ENCODE measurements at regions not wholly inside any gene's neighbourhood (a gene's known extent, or its start where the extent isn't known, plus 50 kb on each side); places are given as distances from the start of the nearest gene placed in this dataset.
A peak's percentile ranks its signal among the peaks of the same experiment; 100 is the strongest.
"Not testable (repeated sequence)": the region's sequence is repeated elsewhere in the genome, so short reads cannot be mapped to it uniquely, and the experiment has no call there.

DNA sequence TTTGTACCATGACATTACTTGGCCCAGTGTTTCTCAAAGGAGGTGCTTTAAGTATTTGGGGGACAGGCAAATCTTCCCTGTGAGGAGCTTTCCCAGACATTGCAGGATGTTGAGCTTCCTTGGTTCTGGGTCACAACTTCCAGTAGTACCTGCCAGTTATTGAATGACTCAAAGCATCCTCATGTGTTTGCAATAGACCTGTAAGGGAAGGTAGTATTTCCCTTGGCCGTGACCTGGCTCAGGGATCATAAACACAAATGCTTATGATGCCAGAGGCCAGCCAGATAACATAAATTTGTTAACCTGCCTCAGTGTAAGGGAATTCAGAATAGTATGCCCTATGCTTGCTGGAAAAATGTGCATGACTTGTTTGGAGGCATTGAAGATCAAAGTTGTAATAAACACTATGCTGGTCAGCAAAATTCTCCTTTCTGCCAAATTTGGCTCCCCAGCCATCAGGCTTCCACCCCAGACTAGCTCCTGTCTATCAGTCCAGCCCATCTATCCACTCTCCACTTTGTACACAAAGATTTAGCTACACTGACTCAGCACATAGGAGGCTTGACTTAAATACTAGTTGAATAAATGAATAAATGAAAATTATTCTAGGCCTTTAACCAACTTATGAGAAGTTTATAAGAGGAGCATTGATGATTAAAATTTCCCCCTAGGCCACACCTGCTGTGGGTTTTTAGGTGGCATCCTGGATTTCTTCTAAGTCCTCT is 102.0 kb upstream of the EFEMP1 start:
- DNase-seq = no peak

DNA sequence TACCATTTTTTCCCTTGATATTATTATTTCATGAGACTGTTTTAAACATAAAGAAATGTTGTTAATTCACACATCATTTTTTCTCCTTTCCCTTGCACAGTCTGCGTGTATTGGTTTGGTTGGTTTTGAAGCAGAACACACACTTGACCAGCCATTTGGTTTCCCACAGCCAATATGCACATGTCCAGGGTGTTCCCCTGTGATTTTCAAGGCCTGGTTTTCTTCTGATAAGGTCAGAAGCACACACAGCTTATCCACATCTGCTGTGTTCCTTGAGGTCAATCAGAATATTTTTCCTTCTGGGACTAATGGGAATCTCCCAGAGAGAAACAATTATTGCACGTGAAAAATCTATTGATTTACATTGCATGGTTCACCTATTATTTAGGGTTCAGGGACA is 103.2 kb upstream of the EFEMP1 start:
- no peak for DNase-seq

DNA sequence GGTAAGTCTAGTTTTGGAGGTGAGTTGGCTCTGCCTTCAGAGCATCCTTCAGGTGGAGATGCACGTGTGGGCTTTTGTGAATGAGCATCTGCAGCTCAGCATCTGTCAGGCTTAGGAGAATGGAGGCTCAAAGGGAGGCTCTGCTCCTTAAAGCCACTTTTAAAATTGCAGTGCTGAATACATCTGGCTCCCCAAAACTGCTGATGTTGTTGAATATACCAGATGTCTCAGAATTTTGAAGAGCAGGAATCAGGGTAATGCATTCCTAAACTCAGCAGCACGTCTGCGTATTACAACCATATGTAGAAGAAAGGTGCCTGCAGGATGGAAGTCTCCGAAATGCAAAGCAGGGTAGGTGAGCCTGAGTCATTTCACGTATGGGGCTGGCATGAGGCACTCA is 106.5 kb upstream of the EFEMP1 start:
- DNase-seq = no peak

DNA sequence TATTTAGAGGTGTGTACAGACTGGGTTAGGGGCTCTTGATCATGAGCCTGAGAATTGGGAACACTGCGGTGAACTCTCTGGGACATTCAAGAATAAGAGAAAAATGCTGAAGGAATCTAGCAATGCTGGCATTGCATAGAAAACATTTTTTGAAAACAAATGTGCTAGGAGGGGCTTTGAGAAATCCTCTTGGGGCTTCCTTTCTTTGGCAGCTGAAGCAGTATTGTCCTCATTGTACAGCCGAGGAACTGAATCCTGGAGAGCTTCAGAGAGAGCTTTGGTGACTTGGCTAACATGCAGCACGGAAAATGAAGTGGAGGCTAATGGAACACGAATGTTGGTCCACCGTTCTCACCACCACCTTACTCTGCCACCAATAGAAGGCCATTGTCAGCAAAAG is 107.3 kb upstream of the EFEMP1 start:
- no peak for DNase-seq

DNA sequence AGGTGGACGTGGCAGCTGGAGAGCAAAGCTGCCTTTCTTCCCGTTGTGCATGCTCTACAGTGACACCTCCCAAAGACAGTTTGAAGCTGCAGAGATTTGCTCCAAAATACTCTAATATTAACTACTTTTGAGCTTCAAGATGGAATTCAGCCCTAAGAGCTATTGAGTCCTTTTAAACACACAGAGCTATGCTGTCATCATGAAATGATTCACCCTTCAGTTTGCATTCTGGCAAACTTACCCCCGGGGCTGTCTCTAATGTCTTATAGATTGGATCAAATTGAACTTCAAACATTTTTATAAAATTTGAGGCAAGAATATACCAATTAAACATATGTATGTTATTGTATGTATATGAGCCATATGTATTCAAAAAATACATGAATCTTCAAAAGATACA is 110.7 kb upstream of the EFEMP1 start:
- no peak for DNase-seq

DNA sequence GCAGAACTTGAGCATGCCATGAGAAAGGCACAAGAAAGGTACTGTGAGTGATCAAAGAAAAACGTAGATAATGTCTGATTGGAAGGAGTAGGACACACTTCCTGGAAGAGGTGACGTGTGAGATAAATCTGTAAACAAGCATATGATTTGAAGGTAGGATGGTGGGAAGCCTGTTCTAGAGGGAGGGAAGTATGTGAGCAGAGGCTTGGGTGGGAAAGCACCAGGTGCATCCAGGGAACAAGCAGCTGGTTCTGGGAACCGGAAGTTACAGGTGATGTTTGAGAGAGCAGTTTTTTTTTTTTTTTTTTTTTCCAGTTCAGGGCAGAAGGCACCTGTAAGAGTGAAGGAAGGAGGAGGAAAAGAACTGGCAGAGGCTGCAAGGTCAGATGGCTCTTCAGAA is 116.6 kb upstream of the EFEMP1 start:
- DNase-seq = peak; percentile 43

DNA sequence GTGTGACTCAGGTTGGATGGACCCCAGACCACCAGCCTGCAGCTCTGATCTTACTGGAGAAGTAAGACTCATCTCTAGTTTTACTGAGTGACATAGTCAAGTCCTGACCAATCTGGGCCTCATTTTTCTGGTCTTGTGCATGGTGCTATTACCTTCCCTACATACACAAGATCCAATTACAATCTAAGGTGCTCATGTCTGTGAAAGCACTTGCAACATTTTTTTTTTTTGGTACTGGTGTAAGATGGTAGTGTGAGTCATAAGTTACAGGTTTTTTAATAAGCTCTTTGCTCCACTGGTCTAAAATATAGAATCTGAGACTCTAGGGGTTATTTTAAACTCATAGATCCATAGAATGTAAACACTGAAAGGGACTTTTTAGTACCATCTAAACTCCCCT is 117.3 kb upstream of the EFEMP1 start:
- no peak for DNase-seq

DNA sequence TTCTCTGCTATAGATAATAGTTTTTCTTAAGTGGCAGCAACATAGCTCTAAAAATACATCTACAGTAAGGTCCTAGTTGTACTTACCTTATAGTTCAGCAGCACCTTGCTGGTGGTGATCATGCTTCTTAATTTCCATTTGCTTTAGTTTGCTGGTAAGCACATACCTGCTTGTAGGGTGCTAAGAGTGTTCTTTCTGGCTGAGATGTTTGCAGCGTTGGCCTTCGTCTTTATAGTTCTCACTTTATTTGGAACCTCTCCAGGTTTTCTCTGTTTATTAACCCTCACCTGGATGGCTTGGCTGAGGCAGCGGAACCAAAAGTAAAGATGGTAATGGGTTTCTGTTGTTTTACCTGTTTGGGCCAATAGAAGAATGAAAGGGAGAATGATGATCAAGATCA is 123.6 kb upstream of the EFEMP1 start:
- DNase-seq = peak; percentile 27

DNA sequence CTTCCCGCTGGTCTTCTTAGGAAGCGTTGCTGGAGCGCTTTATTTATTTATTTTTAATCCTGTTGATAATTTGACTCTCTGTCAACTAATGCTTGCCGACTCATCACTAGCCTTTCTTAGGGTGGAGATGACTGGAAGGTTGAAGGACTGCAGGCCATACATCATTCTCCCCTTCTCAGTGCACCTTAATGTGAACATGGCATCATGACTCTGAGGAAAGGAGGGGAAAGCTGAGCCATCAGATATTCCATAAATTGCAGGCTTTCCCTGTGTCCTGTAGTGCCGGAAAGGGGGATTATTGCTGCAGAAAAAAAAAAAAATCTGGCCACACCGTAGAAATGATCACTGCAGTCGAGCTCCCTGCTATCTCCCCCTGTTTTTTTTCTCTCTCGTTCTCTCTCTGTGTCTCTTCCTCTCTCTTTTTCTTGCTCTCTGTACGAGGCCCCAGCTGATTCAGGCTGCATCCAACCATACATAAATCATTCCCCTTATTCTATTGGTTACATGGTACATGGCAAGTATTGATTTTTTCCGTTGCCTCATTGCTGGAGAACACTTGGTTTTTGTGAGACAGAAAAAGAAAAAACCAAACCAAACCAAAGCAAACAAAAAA is 125.8 kb upstream of the EFEMP1 start:
- no peak for DNase-seq

DNA sequence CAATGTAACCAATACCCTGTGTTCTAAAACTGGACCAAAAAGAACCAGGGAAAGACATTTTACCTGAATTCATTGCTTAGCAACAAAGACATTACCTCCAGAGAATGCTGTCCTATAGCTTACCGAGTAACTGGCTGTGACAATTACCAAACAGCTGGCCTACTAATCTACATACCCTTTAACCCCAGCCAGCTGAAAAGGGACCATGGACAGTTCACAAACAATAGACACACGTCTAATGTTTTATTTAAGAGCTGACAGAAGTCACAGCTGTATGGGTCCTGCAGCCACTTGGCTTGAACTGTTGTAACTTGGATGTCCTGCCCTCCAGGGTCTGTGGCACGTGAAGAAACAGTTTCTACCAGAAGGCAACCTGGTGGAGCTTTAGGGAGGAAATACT is 130.1 kb upstream of the EFEMP1 start:
- no peak for DNase-seq

DNA sequence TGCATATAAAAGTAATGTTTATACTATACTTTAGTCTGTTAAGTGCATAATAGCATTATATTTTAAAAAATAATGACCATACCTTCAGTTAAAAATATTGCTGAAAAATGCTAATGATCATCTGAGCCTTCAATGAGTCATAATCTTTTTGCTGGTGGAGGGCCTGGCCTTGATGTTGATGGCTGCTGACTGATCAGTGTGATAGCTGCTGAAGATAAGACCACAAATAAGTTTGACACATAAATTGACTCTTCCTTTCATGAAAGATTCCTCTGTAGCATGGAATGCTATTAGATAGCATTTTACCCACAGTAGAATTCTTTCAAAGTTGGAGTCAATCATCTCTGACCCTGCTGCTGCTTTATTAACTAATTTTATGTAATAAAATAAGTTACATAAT is 128.4 kb upstream of the CCDC85A start:
- DNase-seq = no peak

DNA sequence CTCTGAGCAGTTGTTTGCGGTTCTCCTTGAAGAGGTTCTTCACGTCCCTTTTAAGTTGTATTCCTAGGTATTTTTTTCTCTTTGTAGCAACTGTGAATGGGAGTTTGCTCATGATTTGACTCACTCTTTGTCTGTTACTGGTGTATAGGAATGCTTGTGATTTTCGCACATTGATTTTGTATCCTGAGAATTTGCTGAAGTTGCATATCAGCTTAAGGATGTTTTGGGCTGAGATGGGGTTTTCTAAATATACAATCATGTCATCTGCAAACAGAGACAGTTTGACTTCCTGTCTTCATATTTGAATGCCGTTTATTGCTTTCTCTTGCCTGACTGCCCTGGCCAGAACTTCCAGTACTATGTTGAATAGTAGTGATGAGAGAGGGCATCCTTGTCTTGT is 122.5 kb upstream of the CCDC85A start:
- DNase-seq = not testable (repeated sequence)

DNA sequence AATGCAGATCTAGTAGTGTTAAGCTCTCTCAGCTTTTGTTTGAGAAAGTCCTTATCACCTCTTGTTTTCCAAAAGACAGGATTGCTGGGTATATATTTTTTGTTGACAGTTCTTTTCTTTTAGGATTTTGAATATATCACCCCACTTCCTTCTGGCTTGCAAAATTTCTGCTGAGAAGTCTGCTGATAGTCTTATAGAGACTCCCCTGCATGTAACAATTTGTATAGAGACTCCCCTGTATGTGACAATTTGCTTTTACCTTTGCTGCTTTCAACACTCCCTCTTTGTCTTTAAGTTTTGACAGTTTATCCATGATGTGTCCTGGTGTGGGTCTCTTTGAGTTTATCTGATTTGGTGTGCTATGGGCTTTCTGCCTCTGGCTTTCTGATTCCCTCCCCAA is 115.0 kb upstream of the CCDC85A start:
- no peak for DNase-seq

DNA sequence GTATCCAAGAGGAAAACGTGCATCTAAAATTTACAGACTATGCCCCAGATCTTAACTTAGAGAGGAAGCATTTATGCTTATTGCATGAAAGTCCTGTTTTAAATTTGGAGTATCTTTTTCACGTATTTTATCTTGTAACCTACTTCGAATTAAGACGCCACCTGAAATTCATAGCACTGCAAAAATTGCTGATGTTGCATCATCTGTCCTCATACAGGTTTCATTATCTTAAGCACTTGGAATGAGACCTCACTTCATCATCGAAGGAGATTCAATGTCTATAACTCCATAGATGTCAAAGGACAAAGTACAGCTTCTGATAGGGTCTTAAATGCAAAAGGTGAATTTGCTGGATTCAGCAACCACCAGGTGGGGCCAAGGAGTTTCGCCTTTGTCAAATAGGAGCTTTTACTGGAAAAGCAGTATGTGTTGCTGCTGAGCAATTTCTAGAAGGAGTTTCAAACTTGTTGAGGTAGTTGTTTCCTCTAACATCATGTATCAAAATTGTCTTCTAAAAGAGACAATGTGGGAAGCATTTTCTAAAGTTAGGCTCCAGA is 106.4 kb upstream of the CCDC85A start:
- DNase-seq = no peak

DNA sequence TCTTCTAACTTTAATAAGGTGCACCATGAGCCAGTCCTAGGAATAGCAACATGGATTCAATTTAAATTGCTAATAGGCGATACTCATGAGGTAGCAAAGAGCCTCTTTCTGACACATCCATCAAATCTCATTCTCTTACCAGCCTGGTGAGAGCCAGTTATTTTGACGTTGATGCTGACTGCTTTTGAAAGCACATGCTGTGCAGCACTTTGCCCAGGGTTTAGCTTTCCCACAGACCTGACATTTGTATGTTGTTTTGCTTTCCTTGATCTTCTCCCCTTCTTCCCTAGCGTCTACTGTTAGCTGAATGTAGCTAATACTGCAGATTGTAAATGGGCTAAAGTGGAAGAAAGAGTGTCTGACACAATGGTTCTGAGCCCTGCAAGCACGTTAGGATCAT is 101.1 kb upstream of the CCDC85A start:
- no peak for DNase-seq

DNA sequence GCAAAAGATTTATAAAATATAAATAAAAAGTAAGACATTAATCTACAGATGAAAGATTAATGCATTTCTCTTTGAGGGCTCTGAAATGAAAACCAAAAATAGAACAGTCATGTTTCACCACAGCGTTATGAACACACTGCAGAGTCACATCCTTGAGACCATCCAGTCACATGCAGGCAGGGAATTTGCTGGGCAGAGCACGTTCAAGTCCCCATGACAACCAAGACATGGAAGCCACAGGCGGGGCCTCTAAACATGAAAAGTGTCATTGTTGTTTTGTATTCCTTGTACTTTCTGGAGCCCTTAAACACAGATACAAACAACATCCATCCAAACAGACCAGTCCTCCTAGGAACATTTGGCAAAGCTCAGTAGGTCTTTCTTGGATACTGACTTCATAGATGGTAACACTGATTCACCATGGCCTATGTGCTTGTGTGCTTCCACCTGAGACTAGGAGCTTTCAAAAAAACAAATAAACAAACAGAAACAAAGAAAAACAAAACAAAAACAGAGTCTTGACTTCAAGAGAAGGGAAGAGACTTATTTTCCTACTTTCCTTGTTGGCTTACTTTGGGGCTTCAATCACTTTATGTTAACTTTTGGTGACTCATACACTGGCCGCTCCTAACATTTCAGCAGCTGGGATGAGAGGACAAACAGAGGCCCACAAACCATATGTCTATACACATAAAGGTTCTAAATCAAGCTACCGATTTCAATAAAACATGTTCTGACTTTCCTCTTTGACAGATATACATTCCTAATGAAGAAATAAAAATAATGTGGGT is 99.5 kb upstream of the CCDC85A start:
- DNase-seq = no peak

DNA sequence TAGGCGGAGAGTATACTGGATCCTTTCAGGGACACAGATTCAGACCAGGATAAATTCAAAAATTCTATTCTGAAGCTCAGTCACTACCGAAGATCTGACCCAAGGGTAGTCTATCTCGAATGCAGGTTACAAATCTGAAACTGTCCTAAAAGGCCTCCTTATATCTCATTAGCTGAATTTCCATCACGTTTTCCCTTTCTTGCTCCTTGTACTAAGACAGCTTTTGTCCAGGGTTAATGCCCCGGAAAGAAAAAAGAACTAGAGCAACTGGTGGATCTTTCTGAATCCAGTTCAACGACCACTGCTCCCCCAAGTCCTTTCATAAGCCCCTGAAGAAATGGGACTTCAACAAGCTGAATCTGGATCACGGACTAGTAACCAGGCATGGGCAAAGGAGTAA is 97.5 kb upstream of the CCDC85A start:
- no peak for DNase-seq

DNA sequence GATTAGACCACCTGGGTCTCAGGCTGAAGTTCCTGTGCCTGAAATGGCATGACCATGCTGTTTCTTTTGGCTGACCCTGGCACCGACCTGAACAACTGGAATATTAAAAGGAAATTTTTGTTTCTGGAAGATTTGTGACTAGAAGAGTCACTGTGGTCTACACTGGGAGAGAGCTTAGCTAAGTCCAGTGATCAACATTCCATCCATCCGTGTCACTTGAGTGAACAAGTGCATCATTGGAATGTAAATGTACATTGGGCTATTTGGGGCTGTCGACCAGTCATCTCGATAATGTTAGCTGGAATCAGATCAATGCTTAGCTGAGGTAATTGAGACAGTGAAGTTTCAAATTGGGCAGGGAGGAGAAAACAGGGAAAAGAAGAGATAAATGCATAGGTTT is 95.4 kb upstream of the CCDC85A start:
- no peak for DNase-seq

DNA sequence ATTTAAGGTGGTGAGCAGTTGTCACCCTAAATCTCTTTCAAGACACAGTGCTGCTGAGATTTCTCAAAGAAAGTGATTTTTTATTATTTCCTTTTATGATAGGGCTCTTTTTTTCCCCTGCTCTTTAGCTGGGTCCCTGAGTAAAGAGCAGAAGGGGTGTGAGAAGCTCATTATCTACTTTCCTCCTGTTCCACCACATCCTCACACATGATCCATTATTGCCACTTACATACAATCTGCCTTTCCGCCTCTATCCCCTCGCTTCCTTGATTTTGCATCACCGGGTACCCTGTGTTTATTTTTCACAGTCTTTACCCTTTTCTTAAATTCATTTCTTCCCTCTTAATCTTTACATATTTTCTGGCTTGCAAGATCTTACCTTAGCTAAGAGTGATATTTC is 93.9 kb upstream of the CCDC85A start:
- no peak for DNase-seq

DNA sequence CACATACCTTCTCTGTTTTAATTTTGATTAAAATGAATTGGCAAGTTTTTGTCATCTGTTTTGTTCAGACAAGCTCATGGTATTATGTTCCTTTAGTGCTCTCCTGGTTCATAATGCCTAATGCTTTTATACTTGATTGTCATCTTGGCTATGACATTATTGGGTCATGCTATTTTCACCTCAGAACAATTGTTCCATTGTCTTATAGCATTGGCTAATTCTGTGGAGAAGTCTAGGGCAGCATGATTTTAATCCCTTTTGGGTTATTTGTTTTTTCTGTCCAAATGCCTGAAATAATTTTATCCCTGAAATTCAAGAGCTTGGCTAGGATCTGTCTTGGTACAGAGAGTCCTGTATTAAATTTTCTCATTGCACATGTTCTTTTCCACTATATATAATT is 83.8 kb upstream of the CCDC85A start:
- no peak for DNase-seq

DNA sequence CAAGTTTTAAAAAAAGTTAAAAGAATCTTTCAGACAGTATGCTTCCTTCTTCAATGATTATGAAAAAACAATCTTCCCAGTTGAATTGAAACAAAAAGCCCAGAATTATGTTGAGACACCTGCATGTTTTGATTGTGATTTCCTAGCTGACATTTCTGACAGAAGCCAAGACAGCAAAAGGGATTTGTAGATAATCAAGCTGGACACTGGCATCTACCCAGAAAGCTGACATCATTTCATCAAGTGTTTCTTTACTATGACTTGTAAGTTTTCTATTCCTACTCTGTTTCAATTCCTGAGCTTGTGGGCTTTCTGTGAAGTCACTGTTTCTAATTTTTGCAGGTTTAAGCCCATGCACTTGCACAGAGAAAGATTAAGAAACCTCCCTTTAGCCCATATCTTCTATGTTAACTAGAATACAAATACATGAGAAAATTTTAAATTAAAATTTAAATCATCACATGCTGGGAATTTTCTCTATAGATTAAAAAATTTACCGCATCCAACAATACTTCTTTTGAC is 82.9 kb upstream of the CCDC85A start:
- DNase-seq = no peak

DNA sequence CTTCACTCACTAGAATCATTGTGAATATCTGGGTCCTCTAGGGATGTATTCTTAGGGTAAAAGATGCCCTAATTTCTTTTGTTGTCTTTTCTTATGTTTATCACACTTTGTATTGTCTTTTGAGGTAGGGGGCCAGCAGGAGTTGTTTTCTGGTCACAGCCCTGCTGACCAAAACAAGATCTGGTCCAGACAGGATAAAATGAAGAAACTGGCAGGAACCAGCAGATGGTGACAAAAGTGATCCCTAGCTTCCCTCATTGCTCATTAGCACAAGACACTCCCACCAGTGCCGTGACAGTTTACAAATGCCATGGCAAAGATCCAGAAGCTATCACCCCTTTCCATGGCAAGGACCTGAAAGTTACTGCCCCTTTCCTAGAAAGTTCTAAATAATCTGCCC is 81.7 kb upstream of the CCDC85A start:
- DNase-seq = no peak

DNA sequence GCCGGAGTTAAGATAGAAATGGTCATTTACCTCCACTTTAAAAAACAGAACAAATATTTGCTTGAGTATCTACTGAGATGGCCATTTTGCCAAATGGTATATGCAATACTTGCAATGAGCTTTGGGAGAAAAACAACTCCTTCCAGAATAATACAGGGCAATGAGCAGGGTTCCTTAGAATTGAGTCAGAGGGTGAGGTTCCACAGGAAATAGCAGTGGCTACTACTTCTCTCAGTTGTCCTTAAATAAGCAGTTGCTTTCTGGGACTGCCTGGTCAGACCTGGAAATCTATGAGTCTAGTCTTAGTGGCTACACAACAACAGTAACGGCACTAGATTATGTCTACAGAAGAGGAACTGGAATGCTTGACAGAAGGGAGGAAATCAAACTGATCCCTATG is 80.9 kb upstream of the CCDC85A start:
- no peak for DNase-seq

DNA sequence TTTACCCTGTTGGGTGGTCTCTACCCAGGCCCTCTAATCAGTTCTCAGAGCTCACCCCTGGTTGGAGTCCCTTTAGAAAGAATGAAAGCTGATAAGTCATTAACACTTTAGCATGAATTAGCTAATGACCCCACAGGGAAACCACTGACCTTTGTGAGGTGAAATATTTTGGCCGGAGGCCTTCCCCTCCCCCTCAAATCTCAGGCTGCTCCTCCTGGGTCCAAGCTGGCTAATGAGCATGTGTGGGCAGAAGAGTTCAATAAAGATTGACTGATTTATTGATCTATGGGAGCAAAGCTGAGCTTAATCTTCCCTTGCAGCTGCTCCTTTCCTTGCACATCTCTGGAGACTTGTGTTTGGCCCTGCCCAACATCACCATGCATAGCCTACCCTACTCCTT is 78.8 kb upstream of the CCDC85A start:
- DNase-seq = no peak

Data from NCI-H2029 (cell line).